ENCODE measurements at regions not wholly inside any gene's neighbourhood (a gene's known extent, or its start where the extent isn't known, plus 50 kb on each side); places are given as distances from the start of the nearest gene placed in this dataset.

DNA sequence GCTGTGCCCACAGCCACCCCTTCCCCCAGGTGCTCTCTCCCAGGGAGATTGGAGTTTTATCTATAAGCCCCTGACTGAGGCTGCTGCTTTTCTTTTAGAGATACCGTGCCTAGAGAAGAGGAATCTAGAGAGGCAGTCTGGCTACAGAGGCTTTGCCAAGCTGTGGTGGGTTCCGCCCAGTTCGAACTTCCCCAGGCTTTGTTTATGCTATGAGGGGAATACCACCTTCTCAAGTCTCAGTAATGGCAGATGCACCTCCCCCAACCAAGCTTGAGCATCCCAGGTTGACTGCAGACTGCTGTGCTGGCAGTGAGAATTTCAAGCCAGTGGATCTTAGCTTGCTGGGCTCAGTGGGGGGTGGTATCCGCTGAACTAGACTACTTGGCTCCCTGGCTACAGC is 157.4 kb downstream of the CAAP1 start:
- no peak for ATAC-seq

DNA sequence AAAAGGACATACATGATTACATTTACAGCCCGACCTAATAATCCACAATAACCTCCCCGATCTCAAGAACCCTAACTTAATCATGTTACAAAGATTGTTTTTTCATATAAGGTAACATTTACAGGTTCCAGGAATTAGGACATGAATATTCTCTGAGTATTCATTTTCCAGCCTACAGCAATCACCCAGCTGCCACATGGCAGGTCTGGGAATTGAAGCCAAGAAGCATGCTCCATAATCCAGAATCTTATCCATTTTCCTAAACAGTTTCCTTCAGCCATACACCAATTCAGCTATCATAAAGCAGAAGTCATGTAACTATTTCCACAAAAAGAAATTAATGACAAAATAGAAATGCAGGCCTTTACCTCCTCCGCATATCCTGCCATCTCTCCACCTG is 163.4 kb downstream of the CAAP1 start:
- ATAC-seq = no peak

DNA sequence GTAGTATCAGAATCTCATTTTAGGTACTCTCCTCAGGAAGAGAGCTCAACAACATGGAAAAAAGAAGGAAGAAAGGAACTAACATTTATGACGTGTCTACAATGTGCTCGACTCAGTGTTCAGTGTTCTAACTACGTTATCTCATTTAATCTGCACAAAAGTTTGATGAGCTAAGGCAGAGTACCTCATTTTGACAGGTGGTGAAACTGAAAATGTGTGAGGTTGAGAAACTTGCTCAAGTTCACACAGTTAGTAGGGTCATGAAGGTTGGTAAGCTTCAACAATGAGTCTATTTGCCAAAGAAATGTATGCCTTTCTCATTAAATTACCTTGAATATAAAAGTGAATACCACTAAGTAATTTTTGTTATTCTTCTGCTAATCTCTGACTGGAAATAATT is 165.1 kb downstream of the CAAP1 start:
- no peak for ATAC-seq

DNA sequence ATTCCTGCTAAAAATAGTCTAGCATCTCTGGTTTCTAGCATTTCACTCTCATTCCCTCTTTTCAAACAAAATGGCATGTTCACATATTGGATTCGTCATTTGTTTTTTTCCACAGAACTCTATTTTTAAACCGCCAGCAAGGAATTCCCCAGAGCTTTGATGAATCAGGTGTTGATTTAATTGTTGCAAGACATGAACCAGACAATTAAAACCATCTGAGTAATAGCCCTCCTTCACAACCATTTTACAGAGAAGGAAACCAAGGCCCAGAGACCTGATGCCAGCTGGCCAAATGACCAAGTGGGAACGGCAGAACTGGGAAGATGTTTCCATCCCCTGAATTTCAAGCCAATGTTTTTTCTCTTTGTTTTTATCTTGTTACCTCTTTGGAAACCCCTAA is 167.0 kb downstream of the CAAP1 start:
- ATAC-seq = no peak

DNA sequence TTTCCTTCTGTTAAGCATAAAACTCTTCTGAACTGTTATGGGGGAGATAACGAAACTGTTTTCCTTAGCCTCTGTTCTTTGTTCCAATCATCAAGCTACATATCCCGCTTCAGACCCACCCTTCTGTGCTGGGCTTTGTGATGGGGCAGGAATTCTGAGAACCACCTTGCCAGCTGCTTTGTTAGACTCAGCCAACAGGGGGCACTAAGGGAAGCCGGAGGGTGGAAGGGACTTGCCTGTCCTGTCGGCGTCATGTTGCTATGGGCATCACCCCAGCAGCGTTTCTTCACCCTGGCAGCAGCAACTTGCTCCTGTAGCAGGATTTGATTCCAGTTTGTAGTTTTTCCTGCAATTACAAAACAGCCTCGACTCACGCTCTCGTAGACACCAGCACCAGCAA is 169.1 kb downstream of the CAAP1 start:
- no peak for ATAC-seq

DNA sequence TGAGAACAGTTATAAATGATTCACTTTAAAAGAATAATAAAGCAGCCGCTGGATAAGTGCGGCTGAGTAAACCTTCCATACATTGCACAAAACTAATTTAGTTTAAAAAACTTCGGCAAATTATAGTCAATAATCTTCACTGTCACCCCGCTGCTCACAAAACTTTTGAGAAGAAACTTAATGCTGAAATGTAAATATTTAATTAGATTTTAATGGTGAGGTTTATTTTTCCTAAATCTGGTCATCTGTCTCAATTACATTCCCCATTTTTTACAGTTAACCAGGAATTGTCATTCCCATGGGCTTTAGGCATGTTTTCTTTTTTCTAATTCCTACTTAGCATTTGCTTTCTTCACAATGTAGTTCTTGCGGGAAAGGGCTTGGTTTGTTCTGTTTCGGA is 169.8 kb downstream of the CAAP1 start:
- no peak for ATAC-seq

DNA sequence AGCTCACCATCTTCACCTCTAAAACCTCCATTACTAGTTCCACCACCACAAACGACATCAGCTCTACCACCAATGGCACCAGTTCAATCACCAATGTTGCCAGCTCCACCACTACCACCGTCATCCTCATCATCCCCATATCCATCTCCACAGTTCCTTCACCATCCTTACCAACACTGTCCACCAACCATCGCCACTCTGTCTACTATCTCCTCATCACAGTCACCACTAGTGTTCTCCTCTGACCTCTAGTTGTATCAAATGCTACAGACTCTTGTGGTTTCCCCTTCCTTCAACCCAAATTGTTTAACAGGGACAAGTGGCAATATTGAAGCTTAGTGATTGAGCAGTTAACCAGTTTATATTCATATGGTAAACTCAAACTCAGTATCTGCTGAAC is 182.6 kb downstream of the CAAP1 start:
- no peak for ATAC-seq

DNA sequence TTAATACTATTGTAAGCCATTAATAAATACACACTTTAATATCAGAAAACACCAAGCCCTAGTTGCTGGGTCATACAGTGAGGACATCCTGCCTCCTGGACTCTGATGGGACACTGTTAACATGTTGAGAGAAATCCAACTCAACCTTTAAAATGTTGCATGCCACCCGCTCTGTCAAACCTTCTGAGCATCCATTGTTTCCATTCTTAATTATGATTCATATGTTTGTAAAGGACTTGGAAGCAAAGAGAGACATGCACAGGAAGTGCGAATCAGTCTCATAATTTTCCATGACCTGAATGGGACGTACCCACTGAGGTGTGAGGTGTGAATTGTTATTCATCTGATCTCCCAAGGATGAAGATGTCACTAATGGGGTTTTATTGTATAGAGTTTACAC is 186.4 kb downstream of the CAAP1 start:
- no peak for ATAC-seq

DNA sequence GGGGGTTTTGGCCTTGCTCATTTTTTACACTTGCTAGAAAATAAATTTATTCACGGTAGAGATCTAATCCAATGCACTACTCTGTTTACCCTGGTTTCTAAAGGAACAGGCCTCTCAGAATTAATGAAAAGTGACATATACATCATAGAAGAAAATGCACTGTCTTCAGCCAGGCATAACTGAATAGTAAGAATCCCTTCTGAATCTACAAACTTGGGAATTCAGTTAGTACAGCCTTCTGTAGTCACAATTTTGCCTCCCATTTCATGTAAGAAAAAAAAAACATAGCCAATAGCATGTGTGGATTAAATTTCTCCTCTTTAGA is 197.3 kb downstream of the CAAP1 start:
- ATAC-seq = no peak

DNA sequence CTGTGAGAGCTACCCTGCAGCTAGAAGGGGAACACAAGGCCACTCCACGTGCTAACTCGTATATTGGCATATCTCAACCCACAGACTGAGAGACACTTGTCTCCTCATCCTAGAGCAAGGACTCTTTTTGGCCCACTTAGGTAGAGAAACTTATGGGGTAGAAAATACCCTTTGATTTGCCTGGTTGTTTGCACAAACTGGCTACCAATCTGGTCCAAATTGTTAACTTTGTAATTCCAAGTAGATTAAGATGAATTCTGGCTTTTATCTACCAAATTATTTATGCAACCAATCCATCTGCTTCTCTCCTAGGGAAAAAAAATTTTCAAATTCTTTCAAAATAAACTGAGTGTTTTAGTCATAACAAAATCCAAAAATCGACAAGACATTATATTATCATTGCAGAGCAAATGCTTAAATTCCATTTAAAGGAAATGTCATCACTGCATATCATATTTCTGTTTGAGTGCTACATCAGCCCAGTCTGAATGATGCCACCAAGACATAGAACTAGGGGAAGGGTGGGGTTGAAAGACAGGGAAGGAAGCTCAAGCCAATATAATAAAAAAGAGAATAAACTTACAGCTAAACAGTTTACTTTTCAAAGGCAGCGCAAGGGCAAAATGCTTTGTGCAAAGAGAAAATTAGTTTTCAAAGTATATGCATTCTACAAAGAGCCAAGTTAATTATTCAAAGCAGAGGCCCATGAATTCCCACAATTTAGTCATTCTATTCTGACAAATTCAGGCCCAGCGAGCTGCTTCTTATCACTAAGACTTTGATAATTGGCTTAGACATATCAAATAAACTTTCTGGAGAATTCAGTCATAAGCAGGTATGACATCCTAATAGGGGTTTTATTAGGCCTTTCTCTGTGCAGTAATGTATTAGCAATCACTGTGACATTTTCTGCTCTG is 198.0 kb downstream of the CAAP1 start:
- no peak for ATAC-seq

DNA sequence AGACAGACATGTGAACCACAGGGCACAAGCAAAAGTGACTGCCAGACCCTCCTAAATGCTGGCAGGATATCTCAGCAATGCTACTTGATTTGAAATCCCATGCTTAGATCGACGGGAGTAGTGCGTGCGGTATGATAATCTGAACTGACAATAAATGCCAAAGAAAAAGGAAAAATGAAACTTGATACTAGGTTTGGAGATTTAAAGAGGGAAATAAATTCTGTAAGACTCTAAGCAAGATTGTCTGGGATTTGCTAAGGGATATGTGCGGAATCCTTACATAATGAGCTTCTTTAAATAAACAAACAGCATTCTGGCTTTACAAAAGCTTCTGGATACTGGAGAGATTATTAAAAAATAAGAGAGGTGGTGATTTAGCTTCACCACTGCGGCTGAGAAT is 203.6 kb downstream of the CAAP1 start:
- no peak for ATAC-seq

DNA sequence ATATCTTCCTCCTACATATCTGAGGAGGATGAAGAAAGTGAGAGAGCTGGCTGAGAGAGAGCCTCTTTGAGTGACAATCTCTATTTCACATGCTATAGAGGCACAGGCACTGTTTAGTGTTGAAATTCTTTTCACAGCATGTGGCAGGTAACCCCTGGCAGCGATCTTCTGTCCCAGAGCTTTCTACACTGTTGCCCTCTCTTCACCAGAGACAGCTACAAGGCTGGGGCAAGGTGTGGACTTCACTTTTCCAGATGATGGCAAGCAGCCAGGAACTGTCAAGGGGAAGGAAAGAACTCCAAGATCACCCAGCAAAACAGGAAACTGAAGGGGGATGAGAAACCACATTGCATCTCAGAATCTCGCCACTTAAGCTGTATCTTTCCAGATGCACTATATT is 205.2 kb downstream of the CAAP1 start:
- ATAC-seq = no peak

DNA sequence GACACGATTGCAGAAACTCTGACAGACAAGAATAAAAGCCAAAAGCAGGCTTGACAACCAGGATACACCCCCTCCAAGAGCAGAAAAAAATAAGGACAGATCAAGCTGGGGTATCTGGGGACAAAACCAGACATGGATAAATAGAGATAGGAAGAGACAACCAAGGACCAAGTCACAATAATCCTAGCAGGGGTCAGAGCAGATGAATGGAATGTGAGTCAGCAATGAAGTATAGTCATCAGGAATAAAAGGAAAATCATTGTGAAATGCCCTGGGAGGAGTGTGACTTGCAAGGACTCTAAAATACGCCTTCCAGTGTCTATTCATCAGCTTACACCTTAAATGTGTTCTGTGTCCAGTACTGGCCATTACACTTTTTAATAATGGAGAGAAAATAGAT is 206.8 kb downstream of the CAAP1 start:
- no peak for ATAC-seq

DNA sequence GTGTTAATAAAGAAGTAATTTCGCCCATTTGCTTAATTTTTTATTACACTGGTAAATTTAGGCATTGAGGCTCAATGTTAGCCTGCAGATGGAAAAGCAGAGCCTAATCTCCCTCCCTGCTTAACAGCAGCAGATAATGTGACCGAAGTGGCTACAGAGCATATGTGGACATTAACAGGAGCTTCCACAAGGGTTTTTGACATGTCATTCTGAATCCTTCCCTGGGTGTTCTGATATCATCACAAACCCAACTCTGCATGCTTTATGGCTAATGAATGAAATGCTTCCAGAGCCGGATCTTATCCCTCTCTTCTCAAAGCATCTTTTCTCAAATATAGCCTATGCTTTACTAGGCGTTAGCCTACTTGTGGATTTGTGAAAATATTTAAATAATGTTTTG is 208.6 kb downstream of the CAAP1 start:
- ATAC-seq = no peak

DNA sequence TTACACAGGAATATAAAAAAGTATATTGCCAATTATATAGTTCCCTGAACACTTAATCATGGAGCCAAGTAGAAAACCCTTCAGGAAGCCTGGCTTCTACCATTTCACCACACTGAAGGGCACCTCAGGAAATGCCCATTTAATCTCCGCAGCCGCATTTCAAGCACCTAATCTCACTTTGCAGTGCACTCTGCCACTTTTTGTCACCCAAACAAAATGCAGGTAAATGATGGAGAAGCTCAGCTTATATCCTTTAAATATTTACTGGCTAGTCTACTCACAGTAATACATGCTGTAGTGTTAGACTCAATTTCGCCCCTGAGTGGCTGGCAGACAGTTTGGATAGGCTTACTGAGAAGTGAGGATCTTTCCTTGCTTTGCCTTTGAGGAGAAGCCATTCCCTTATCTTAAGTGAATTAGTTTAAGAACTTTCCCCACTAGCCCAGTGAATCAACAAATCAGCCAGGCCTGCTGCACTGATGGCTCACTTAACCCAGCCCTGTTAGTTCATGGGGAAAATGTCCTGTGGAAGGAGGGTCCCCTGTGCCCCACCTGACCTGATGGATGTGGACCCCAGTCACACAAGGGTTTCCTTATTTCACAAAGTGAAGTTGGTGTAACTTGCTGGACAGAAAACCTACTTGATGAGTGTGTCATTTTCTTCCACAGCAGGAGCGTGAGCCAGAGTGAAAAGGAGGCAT is 209.7 kb downstream of the CAAP1 start:
- ATAC-seq = no peak

DNA sequence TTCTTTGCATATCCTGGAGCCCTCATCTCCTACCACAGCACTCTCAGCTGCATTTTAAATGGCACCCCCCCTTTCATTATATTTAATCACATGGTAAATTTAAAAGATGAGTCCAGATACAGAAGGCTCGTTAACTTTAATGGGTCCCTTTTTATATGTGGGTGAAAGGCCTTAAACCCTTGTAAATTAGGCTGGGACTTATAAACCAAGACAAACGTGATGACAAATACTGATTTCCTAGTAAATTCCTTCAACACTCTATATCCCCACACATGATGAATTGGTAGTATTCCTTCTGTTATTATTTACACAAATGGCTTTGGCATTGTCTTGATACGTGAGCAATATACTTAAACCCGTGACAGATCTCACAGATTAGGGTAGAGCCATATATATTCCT is 210.6 kb downstream of the CAAP1 start:
- ATAC-seq = no peak

DNA sequence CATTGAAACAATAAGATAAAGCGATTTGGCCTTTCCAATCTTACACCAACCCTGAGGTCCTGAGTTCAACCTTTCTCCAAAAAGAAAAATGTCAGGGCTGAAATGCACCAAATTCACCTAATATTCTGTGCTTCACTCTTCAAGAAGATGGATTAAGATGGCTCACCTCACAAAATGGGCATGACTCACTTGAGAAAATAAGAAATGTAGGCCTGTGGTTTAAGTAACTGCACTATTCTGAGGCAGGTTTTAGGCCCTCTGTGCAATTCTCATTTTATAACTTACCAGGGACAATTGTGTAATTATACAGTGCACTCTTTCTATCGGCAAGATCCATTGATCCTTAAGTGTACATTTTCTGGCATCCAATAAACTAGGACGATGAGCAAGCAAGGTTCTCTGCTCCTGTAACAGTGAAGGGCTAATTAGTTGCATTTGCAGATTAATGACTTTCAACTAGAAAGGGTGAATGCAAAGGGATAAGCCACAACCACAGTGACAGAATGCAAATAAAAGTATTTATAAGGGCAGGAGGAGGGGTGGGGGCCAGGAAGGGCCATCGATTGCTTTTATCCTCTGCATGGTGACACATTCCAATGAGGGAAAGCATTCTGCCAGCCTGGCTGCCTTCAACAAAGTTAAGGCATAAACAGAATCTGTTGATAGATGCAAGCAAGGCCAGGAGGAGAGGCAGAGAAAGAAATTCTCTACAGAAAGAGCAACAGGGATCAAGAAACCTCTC is 214.5 kb downstream of the CAAP1 start:
- no peak for ATAC-seq

DNA sequence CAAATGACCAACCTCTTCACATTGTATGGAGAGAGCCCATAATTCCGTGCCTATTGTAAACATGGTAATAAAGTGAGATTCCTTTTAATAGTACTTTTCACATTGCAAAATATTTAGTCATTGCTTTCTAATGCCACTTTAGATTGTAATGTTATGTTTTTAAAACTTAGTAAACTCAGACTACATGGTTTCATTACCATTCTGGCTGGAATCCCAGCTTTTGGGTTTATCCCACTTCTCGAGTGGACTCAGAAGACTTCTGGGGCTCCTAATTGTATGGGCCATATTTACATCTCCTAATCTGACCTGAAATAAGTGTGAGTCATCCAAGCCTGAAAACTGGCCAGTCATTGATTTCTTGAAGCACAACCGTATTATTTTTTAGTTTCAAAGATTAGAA is 217.6 kb downstream of the CAAP1 start:
- ATAC-seq = no peak

DNA sequence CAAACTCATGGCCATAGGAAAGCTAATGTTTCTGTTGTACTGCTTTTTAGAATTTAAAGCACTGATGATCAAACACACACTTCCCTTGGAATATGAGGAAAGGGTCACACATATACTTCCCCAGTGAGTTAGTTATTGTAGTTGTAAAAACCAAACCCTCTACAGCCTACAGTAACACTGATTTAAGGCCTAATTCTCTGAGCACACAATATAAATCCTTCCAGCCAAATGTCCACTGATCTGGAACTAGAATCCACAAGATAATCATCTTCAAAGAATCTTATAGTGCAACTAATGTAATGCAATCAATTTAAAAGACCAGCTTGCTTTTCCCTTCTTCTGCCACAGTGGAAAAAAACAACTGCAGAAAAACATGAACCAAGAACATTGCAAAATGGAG is 219.3 kb downstream of the CAAP1 start:
- no peak for ATAC-seq

DNA sequence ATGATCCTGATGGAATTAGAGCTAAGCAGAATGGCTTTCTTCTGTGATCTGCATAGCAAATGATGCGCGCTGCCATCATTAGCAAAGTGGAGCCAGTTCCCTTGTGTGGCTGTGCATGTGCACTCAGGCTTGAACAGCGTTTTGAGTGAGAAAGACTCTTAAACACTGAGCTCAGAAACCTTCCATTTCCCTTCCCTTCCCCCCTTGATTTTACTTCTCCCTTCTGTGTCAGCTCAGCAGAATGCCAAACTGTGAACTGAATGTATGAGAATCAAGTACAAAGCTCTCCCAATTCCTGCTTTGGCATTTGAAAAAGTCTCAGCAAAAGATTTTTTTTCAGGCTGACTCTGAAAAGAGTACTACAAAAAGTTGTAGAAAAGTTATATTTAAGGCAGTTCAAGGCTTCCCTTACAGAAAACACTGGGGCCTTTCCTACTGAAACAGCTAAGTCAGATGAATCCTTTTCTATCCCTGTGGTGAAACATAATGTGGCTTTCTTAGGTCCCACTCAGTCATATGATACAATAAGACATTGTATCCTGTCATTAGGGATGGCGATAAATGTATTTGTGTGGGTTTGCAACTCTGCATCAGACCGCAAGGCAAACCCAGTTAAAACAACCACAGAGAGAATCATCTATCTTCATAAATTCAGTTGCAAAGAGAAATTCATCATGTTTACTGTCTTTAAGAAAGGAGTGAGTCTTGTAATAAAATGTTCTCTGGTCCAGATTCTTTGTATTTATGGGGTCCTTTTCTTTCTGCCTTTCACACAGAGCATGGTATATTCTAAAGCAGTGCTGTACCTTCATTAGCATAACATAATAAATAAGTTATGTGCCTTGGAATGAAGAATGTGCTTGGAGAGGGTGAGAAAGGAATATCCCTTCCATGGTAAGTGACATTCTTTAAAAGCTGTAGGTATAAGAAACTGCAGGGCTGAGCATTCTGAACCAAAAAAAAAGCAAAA is 222.6 kb downstream of the CAAP1 start:
- no peak for ATAC-seq

DNA sequence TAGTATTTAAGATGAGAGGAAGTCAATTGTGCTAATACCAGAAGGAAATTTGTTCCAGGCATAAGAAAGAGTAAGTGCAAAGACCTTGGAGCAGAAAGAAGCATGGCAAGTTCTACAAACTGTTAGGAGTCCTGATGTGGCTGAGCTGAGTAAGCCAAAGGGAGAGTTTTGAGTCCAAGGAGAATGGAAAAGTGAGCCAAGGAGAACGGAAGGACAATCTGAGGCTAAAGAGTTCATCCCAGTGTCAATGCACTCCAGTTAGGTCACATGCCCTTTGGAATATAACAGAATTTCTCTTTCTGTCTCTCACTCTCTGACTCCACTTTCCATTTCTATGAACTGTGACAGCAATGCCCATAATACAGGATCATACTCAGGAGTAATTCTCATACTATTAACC is 224.7 kb downstream of the CAAP1 start:
- no peak for ATAC-seq

DNA sequence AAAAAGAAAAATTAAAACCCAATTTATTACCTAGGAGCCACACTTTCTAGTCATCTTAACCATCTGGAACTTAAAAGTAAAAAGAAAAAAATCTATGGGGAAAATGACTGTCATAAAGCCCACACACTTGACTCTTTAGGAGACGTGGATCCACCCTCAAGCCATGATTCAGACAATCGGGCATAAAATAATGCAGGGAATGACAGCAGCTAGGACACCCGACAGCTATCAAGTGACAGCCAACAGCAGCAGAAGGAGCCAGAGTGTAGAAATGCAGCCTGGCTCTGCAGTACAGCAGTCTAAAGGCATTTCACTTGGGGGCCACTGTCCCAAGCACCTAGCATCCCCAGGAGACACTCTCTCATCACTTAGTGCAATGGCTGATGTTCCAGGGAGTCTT is 226.9 kb downstream of the CAAP1 start:
- no peak for ATAC-seq

All from esophagus mucosa (tissue), 1 donor.